Activated naive CD8-positive, alpha-beta T cell treated with anti-CD3 and anti-CD28 coated beads, Interleukin-2, amount 10 ng/mL, durations not matched to agents 7 days and 5 days (primary cell): ENCODE measurements at regions not wholly inside any gene's neighbourhood (a gene's known extent, or its start where the extent isn't known, plus 50 kb on each side); places are given as distances from the start of the nearest gene placed in this dataset.

ENCODE experiments used
- ATAC-seq: fragments of 150-1000 bp; cut with Tn5 transposase; one replicate; pipeline ENCODE4 v1.10.0; 2021; ENCODE audit warnings: low read depth, moderate library complexity
- POLR2A ChIA-PET: fragments of 350-600 bp; sonication (Branson Sonifier 250); formaldehyde crosslinking; loops from one replicate; lab custom pipeline; 2021; ENCODE audit warnings: antibody characterized with exemption; lab: Charles Lee
- DNase-seq: peaks from one replicate; pipeline ENCODE4 v3.0.0; 2021
- H3K27ac Mint-ChIP-seq: one replicate; pipeline ENCODE4 v1.8.0; 2022; ENCODE audit warnings: mild to moderate bottlenecking, mixed read lengths
- H3K27me3 Mint-ChIP-seq: one replicate; pipeline ENCODE4 v1.8.0; 2022; ENCODE audit warnings: mild to moderate bottlenecking, moderate library complexity, mixed read lengths
- H3K36me3 Mint-ChIP-seq: one replicate; pipeline ENCODE4 v1.8.0; 2021; ENCODE audit warnings: mild to moderate bottlenecking, mixed read lengths
- H3K4me1 Mint-ChIP-seq: one replicate; pipeline ENCODE4 v1.8.0; 2021; ENCODE audit warnings: mixed read lengths
- H3K4me3 Mint-ChIP-seq: one replicate; pipeline ENCODE4 v1.8.0; 2022; ENCODE audit warnings: mild to moderate bottlenecking, moderate library complexity, mixed read lengths
- H3K9me3 Mint-ChIP-seq: one replicate; pipeline ENCODE4 v1.8.0; 2021; ENCODE audit warnings: mixed read lengths

GRCh38 chr12:115147916-115148315 lies 463.9 kb upstream of the TBX3 start:
- DNase-seq (no peak), ATAC-seq (no peak)
- Mint-ChIP-seq H3K27ac (no peak overlapping the region), H3K9me3 (peaks cover 1% of the 10 kb centered on the region), H3K36me3 (no peaks in the 10 kb centered on the region), H3K27me3 (no peaks in the 10 kb centered on the region), H3K4me1 (no peaks in the 10 kb centered on the region), H3K4me3 (no peak overlapping the region)
- POLR2A ChIA-PET, result no interaction called here

DNA sequence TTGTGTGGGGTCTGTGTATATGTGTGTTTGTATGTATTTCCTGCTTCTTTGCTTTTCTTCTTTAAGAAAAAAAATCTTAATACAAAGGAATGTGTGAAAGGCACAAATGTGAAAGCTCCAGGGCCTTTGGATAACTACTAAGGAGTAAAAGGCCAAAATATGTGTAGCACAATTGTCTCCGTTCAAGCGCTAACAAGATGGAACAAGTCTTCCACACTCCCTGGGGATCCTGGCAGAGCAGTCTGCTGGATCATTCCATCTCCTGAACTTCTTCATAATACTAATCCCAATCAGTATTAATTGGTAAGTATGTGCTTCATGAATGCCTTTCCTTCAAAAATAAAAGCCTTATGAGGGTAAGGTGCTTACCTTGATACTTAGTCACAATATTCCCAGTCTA lies 462.5 kb upstream of the TBX3 start:
- ATAC-seq, result no peak
- H3K9me3 Mint-ChIP-seq, result peaks cover 1% of the 10 kb centered on the region
- no peaks in the 10 kb centered on the region for H3K27me3 Mint-ChIP-seq
- POLR2A ChIA-PET, result no interaction called here
- H3K4me3 Mint-ChIP-seq, result no peak overlapping the region
- no peak overlapping the region for H3K27ac Mint-ChIP-seq
- no peaks in the 10 kb centered on the region for H3K36me3 Mint-ChIP-seq
- no peaks in the 10 kb centered on the region for H3K4me1 Mint-ChIP-seq
- DNase-seq, result no peak

DNA sequence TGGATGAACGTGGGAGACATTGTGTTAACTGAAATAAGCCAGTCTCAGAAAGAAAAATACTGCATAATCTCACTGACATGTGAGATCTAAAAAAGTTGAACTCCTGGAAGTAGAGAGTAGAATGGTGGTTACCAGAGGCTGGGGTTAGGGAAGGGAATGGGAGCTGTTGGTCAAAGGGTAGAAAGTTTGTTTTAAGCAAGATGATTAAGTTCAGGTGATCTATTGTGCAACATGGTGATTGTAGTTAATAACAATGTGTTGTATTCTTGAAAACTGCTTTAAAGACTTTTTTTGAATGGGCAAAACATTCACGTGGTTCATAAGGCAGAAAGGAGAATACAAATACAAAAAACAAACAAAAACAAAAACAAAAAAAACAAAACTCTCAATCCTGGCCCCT lies 460.4 kb upstream of the TBX3 start:
- POLR2A ChIA-PET, result no interaction called here
- Mint-ChIP-seq H3K27ac (no peak overlapping the region), H3K4me3 (no peak overlapping the region), H3K27me3 (no peaks in the 10 kb centered on the region), H3K4me1 (no peaks in the 10 kb centered on the region), H3K36me3 (no peaks in the 10 kb centered on the region), H3K9me3 (peaks cover 2% of the 10 kb centered on the region)
- no peak for ATAC-seq
- no peak for DNase-seq

DNA sequence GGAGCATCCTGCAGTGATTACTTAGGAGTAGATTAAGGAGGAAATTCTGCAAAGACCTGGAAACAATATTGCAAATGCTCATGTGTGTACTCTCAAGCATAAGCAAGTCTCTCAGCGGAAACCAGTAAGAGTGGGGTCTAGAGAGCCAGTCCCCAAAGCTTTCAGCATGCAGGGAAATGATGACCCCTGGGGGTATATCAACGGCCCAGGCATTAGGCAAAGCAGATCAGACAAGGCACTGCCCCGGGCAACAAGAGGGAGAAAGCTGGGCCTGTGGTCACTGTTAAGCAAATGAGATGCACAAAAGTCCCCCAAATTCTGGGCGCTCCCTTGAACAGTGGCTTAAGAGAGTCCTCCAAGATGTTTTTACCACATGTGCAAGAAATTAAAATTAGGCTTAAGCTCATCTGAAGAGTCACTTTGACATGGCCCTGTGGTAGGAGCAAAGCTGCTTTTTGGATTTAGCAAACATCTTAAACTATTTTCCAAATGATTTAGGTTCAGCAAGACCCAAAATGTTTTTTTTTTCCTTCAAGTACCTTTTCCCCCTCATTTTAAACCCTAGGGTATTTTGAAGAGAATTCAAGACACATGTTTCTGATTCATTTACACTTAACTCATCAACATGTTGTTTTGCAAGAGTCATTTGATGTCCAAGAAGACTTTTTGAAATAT lies 457.1 kb upstream of the TBX3 start:
- DNase-seq (no peak), ATAC-seq (no peak)
- peaks cover 3% of the 10 kb centered on the region for H3K9me3 Mint-ChIP-seq
- H3K27ac Mint-ChIP-seq, result no peak overlapping the region
- POLR2A ChIA-PET, result no interaction called here
- no peak overlapping the region for H3K4me3 Mint-ChIP-seq
- no peaks in the 10 kb centered on the region for H3K36me3 Mint-ChIP-seq
- no peaks in the 10 kb centered on the region for H3K27me3 Mint-ChIP-seq
- H3K4me1 Mint-ChIP-seq, result no peaks in the 10 kb centered on the region

GRCh38 chr12:115137812-115138521 lies 454.0 kb upstream of the TBX3 start:
- no peak overlapping the region for H3K27ac Mint-ChIP-seq
- POLR2A ChIA-PET, result no interaction called here

DNA sequence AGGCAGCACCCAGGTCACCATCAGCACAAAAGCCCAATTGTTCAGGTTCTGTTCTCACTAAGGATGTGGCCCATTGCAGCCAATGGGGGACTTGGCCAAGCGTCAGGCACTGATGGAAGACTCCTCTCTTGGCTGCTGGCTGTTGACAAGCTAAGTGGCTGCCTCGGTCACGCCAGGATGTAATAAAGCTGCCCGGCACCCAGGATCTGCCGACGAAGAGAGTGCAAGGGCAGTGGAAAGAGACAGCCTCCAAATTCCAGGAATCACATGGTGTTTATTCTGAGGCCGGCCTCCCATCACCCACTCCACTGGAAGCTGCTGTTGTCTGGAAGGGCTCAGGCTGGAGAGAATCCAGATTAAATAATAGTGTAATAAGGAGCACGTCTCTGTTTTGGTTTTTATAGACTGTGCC lies 451.8 kb upstream of the TBX3 start:
- POLR2A ChIA-PET, result no interaction called here
- H3K4me3 Mint-ChIP-seq, result no peak overlapping the region
- no peak overlapping the region for H3K27ac Mint-ChIP-seq
- H3K9me3 Mint-ChIP-seq, result peaks cover 3% of the 10 kb centered on the region
- no peaks in the 10 kb centered on the region for H3K27me3 Mint-ChIP-seq
- no peak for DNase-seq
- no peak for ATAC-seq
- H3K4me1 Mint-ChIP-seq, result no peaks in the 10 kb centered on the region
- no peaks in the 10 kb centered on the region for H3K36me3 Mint-ChIP-seq

More at GRCh38 chr12:115137812-115138521, 454.0 kb upstream of the TBX3 start:
- Mint-ChIP-seq H3K27me3 (no peaks in the 10 kb centered on the region), H3K4me3 (no peak overlapping the region), H3K4me1 (no peaks in the 10 kb centered on the region), H3K36me3 (no peaks in the 10 kb centered on the region), H3K9me3 (peaks cover 3% of the 10 kb centered on the region)
- ATAC-seq (no peak), DNase-seq (no peak)

DNA sequence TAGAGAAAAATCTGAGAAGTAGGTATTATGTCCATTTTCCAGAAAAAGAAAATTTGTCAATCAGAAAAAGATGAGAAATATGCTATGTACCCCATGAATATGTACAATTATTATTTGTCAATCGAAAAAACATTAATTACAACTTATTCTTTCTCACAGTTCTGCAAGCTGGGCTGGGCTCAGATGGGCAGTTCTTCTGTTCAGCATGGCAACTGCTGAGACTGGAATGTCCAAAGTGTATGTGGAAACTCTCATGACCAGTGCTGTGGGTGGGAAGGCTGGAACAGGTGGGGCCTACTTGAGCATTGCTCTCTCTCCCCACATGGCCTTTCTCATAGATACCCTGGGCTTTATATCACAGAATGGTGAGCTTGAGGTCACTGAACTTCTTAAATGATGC lies 450.3 kb upstream of the TBX3 start:
- no peak for ATAC-seq
- Mint-ChIP-seq H3K9me3 (no peaks in the 10 kb centered on the region), H3K4me3 (no peak overlapping the region)

DNA sequence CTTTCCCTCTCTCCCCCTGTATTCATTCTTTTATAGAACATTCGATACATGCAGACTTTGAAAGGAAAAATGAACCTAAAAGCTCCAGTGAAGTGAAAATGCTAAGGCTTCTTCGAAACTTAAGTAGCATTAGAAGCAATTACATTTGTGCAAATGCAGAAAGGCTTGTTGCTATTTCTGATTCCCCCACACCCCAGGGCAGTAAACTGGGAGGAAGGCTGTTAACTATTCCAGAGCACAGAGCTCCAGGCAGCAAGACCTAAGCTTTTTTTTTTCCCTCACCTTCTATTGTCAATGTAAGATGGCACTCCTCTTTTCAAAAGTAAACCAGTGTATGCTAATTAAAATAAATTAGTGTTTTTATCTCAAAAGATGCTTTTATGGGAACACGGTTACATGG lies 448.9 kb upstream of the TBX3 start:
- no peak for ATAC-seq

More for the DNA sequence above, 450.3 kb upstream of the TBX3 start:
- no peak for DNase-seq
- Mint-ChIP-seq H3K36me3 (no peaks in the 10 kb centered on the region), H3K4me1 (no peaks in the 10 kb centered on the region), H3K27ac (no peak overlapping the region), H3K27me3 (no peaks in the 10 kb centered on the region)
- POLR2A ChIA-PET, result no interaction called here

DNA sequence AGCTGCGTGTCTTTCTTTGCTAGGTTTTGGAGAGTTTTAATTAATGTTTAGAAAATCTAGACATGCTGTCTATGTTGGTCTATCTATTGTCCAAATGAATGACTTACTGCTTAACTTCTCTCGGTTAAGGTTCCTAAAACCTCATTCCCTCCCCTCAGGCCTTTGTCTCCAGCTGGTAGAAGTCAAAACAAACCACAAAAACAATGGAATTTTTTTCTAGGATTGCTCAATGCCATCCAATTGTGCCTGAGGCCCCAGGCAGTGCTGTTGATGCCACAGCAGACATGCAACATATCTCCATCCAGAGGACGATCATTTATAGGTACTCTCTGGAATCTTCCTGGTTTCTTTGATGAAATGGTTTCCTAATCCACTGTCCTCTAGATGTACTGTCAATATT lies 448.2 kb upstream of the TBX3 start:
- Mint-ChIP-seq H3K4me3 (no peak overlapping the region), H3K9me3 (no peaks in the 10 kb centered on the region), H3K27ac (no peak overlapping the region), H3K27me3 (no peaks in the 10 kb centered on the region), H3K4me1 (no peaks in the 10 kb centered on the region), H3K36me3 (no peaks in the 10 kb centered on the region)
- ATAC-seq, result no peak
- POLR2A ChIA-PET, result no interaction called here
- no peak for DNase-seq

More for the DNA sequence above, 448.9 kb upstream of the TBX3 start:
- POLR2A ChIA-PET, result no interaction called here
- Mint-ChIP-seq H3K27ac (no peak overlapping the region), H3K36me3 (no peaks in the 10 kb centered on the region), H3K9me3 (no peaks in the 10 kb centered on the region), H3K4me3 (no peak overlapping the region), H3K27me3 (no peaks in the 10 kb centered on the region), H3K4me1 (no peaks in the 10 kb centered on the region)
- DNase-seq, result no peak

DNA sequence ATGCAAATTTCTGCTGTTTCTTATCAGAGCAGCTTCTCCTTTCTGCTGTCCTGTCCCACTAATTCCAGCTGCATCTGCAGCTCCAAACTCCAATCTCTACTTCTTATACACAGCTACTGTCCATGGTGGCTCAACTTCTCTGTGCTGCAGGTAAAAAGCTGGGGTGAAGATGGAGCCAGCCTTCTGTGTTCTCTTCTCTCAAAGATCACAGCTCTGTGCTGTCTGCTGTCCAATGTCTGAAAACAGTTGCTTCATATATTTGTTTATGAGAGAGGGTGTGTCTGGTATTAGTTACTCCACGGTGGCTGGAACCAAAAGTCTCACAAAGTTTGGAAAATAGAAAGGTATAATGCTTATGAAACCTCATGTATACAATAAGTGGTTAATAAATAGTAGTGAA lies 445.8 kb upstream of the TBX3 start:
- POLR2A ChIA-PET, result no interaction called here
- Mint-ChIP-seq H3K9me3 (no peaks in the 10 kb centered on the region), H3K27me3 (no peaks in the 10 kb centered on the region), H3K27ac (no peak overlapping the region), H3K4me3 (no peak overlapping the region), H3K4me1 (no peaks in the 10 kb centered on the region), H3K36me3 (no peaks in the 10 kb centered on the region)
- ATAC-seq (no peak), DNase-seq (no peak)

GRCh38 chr12:115121053-115121452 lies 437.1 kb upstream of the TBX3 start:
- H3K4me1 Mint-ChIP-seq, result no peaks in the 10 kb centered on the region
- POLR2A ChIA-PET, result no interaction called here
- ATAC-seq (no peak), DNase-seq (no peak)
- peaks cover 2% of the 10 kb centered on the region for H3K9me3 Mint-ChIP-seq
- H3K4me3 Mint-ChIP-seq, result no peak overlapping the region
- H3K27me3 Mint-ChIP-seq, result no peaks in the 10 kb centered on the region
- no peaks in the 10 kb centered on the region for H3K36me3 Mint-ChIP-seq
- H3K27ac Mint-ChIP-seq, result no peak overlapping the region

GRCh38 chr12:115118177-115118724 lies 434.3 kb upstream of the TBX3 start:
- H3K27ac Mint-ChIP-seq, result no peak overlapping the region
- ATAC-seq, result no peak
- POLR2A ChIA-PET, result no interaction called here
- peaks cover 2% of the 10 kb centered on the region for H3K9me3 Mint-ChIP-seq
- H3K4me1 Mint-ChIP-seq, result no peaks in the 10 kb centered on the region
- H3K27me3 Mint-ChIP-seq, result no peaks in the 10 kb centered on the region
- no peaks in the 10 kb centered on the region for H3K36me3 Mint-ChIP-seq
- no peak for DNase-seq
- H3K4me3 Mint-ChIP-seq, result no peak overlapping the region

DNA sequence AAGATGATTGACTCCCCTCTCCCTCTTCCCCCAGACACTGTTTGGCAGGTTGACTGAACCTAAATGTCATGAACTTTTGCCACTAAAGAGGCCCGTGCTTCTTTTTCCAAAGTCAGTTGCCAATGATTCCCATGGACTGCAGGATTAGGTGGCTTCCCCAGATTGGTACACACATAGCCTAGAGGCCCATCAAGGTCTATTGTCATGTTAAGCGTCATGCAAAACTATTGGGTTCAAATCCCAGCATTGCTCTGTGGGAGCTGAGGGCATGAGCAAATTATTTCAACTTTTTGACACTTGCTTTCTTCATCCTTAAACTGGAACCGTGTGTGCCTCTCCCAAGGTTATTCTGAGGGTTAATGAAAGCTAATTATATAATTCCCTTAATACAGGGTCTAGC lies 430.2 kb upstream of the TBX3 start:
- POLR2A ChIA-PET, result no interaction called here
- Mint-ChIP-seq H3K36me3 (no peaks in the 10 kb centered on the region), H3K9me3 (no peaks in the 10 kb centered on the region), H3K4me3 (no peak overlapping the region), H3K4me1 (no peaks in the 10 kb centered on the region), H3K27ac (no peak overlapping the region), H3K27me3 (no peaks in the 10 kb centered on the region)
- DNase-seq, result no peak
- ATAC-seq, result no peak

DNA sequence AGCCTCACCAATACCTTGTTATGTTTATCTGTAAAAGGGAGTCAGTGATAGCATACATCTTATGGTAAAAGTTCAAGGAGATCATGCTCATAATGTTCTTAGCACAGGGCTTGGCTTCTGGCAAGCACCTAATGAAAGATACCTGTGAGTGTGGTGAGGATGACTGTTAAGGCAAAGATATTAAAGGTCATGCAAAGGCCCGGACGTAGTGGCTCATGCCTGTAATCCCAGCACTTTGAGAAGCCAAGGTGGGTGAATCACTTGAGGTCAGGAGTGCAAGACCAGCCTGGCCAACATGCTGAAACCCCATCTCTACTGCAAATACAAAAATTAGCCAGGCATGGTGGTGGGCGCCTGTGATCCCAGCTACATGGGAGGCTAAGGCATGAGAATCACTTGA lies 425.9 kb upstream of the TBX3 start:
- H3K27me3 Mint-ChIP-seq, result no peaks in the 10 kb centered on the region
- DNase-seq, result no peak
- H3K27ac Mint-ChIP-seq, result no peak overlapping the region
- POLR2A ChIA-PET, result no interaction called here
- peaks cover 1% of the 10 kb centered on the region for H3K9me3 Mint-ChIP-seq
- no peak overlapping the region for H3K4me3 Mint-ChIP-seq
- ATAC-seq, result no peak
- H3K36me3 Mint-ChIP-seq, result no peaks in the 10 kb centered on the region
- H3K4me1 Mint-ChIP-seq, result no peaks in the 10 kb centered on the region
